ENCODE measurements at regions not wholly inside any gene's neighbourhood (a gene's known extent, or its start where the extent isn't known, plus 50 kb on each side); places are given as distances from the start of the nearest gene placed in this dataset.

GRCh38 chr3:26827169-26827568 lies 204.6 kb downstream of the LRRC3B start:
- no peak overlapping the region for H3K9ac ChIP-seq (ENCODE audit: insufficient read depth, low read depth, low read length)
- BruUV-seq (replicated peaks): no TSS peak
- WGBS (ENCODE audit: low lambda C conversion rate): 0% methylated on average over 1 of the region's 1 CpG
- H4K20me1 ChIP-seq (ENCODE audit: insufficient read depth, low read length): no peaks in the 10 kb centered on the region
- H3K4me2 ChIP-seq (ENCODE audit: low read depth, low read length): no peak overlapping the region
- H3K36me3 ChIP-seq (replicated peaks in 1 of 2; ENCODE audit: control insufficient read depth in 1 of 2, insufficient read depth in 2 of 2, low read length in 2 of 2): no peaks in the 10 kb centered on the region
- no peaks in the 10 kb centered on the region for H3K4me1 ChIP-seq (ENCODE audit: insufficient read depth, low read length)
- DNase-seq (ENCODE audit: low spot score) (no peak), FAIRE-seq (no peak), ATAC-seq (no peak)
- CTCF ChIA-PET (ENCODE audit: low intra/inter-chr PET ratio, low total read pairs): no interaction called here
- H3K79me2 ChIP-seq (ENCODE audit: insufficient read depth, low read length): no peaks in the 10 kb centered on the region
- no peak overlapping the region for H3K4me3 ChIP-seq (replicated peaks in 1 of 3; ENCODE audit: insufficient read depth in 1 of 3, low read depth in 2 of 3, low read length in 3 of 3)
- in situ Hi-C loops (cut with HindIII; ENCODE audit: extremely low pct_ligation_motif_present, low pct_unique_long_range_greater_than_20kb) (no loop called here), intact Hi-C loops (cut with micrococcal nuclease; ENCODE audit: unreplicated experiment) (no loop called here)
- no peak overlapping the region for H3K27ac ChIP-seq (ENCODE audit: extremely low read length, insufficient read depth, low read length)
- no peaks in the 10 kb centered on the region for H3K27me3 ChIP-seq (ENCODE audit: control insufficient read depth in 1 of 2, insufficient read depth in 2 of 2, low read length in 2 of 2)
- POLR2A ChIA-PET: no interaction called here
- TF ChIP-seq SMAD9 (CRISPR knock-in tag; IDR thresholded peaks at IDR 0.05): no peak
- no peak for TF ChIP-seq ZNF83 (CRISPR knock-in tag; IDR thresholded peaks at IDR 0.05; ENCODE audit: borderline replicate concordance)
- TF ChIP-seq SNAI1 (CRISPR knock-in tag; IDR thresholded peaks at IDR 0.05; ENCODE audit: borderline replicate concordance): no peak
- H2AFZ ChIP-seq (ENCODE audit: low read length): no peak overlapping the region
- H3K9me3 ChIP-seq (ENCODE audit: low read length): peaks cover 59% of the 10 kb centered on the region

GRCh38 chr3:26838026-26838425 lies 215.5 kb downstream of the LRRC3B start:
- TF ChIP-seq ZNF512 (CRISPR knock-in tag; IDR thresholded peaks at IDR 0.05) (no peak), PHF8 (CRISPR knock-in tag; IDR thresholded peaks at IDR 0.05) (no peak), KDM6A (CRISPR knock-in tag; IDR thresholded peaks at IDR 0.05; ENCODE audit: low read depth) (no peak), FOSL1 (CRISPR knock-in tag; IDR thresholded peaks at IDR 0.05; ENCODE audit: borderline replicate concordance) (no peak), CCDC6 (CRISPR knock-in tag; IDR thresholded peaks at IDR 0.05) (no peak), ZNF138 (CRISPR knock-in tag; IDR thresholded peaks at IDR 0.05; ENCODE audit: low read depth) (no peak), PHF5A (CRISPR knock-in tag; IDR thresholded peaks at IDR 0.05; ENCODE audit: low read depth, unreplicated experiment) (no peak), ZNF589 (CRISPR knock-in tag; conservative IDR thresholded peaks at IDR 0.05) (no peak), U2AF1 (optimal IDR thresholded peaks at IDR 0.05; ENCODE audit: low read depth, low read length) (no peak), MYC (CRISPR knock-in tag; IDR thresholded peaks at IDR 0.05; ENCODE audit: borderline replicate concordance) (no peak), ZBTB3 (CRISPR knock-in tag; IDR thresholded peaks at IDR 0.05; ENCODE audit: borderline replicate concordance, low read depth) (no peak)
- TF ChIP-seq, protein P1, sequence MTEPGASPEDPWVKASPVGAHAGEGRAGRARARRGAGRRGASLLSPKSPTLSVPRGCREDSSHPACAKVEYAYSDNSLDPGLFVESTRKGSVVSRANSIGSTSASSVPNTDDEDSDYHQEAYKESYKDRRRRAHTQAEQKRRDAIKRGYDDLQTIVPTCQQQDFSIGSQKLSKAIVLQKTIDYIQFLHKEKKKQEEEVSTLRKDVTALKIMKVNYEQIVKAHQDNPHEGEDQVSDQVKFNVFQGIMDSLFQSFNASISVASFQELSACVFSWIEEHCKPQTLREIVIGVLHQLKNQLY (CRISPR knock-in tag; IDR thresholded peaks at IDR 0.05): no peak
- TF ChIP-seq, protein P2, sequence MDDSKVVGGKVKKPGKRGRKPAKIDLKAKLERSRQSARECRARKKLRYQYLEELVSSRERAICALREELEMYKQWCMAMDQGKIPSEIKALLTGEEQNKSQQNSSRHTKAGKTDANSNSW (CRISPR knock-in tag; IDR thresholded peaks at IDR 0.05; ENCODE audit: borderline replicate concordance): no peak
- H3K27me3 ChIP-seq (ENCODE audit: control insufficient read depth in 1 of 2, insufficient read depth in 2 of 2, low read length in 2 of 2): no peaks in the 10 kb centered on the region
- no peak overlapping the region for H3K27ac ChIP-seq (ENCODE audit: extremely low read length, insufficient read depth, low read length)
- no peak overlapping the region for H3K4me3 ChIP-seq (replicated peaks in 1 of 3; ENCODE audit: insufficient read depth in 1 of 3, low read depth in 2 of 3, low read length in 3 of 3)
- H3K9me3 ChIP-seq (ENCODE audit: low read length): no peaks in the 10 kb centered on the region
- no peaks in the 10 kb centered on the region for H3K79me2 ChIP-seq (ENCODE audit: insufficient read depth, low read length)
- FAIRE-seq (no peak), ATAC-seq (no peak), DNase-seq (ENCODE audit: low spot score) (no peak)
- ChIA-PET CTCF (ENCODE audit: low intra/inter-chr PET ratio, low total read pairs) (no interaction called here), POLR2A (no interaction called here)
- intact Hi-C loops (cut with micrococcal nuclease; ENCODE audit: unreplicated experiment): no loop called here
- no peaks in the 10 kb centered on the region for H3K36me3 ChIP-seq (replicated peaks in 1 of 2; ENCODE audit: control insufficient read depth in 1 of 2, insufficient read depth in 2 of 2, low read length in 2 of 2)
- no peaks in the 10 kb centered on the region for H4K20me1 ChIP-seq (ENCODE audit: insufficient read depth, low read length)
- H3K4me1 ChIP-seq (ENCODE audit: insufficient read depth, low read length): no peaks in the 10 kb centered on the region
- WGBS (ENCODE audit: low lambda C conversion rate): 4% methylated on average over 4 of the region's 4 CpGs
- in situ Hi-C loops (cut with HindIII; ENCODE audit: extremely low pct_ligation_motif_present, low pct_unique_long_range_greater_than_20kb): no loop called here
- H3K9ac ChIP-seq (ENCODE audit: insufficient read depth, low read depth, low read length): no peak overlapping the region
- no peak overlapping the region for H2AFZ ChIP-seq (ENCODE audit: low read length)
- no peak overlapping the region for H3K4me2 ChIP-seq (ENCODE audit: low read depth, low read length)
- BruUV-seq (replicated peaks): no TSS peak

Measured in HepG2 (cell line).